Body of pancreas (tissue), 4 donors: ENCODE measurements at regions not wholly inside any gene's neighbourhood (a gene's known extent, or its start where the extent isn't known, plus 50 kb on each side); places are given as distances from the start of the nearest gene placed in this dataset.

Experiments used
- POLR2A ChIP-seq, 3 donors: fragments of 450-650 bp; IDR thresholded peaks; one replicate each; pipeline ENCODE4 v1.6.1; 2016; ENCODE audit warnings: antibody characterized with exemption in 3 of 3, mild to moderate bottlenecking in 2 of 3
- TF ChIP-seq, protein P1 (sequence below), 7 experiments: fragments of 450-650 bp in 4 of 7; fragments of 200-600 bp in 3 of 7; sonication (generic) in 3 of 7; IDR thresholded peaks; one replicate each; pipeline ENCODE4 v1.5.1; 2016 to 2019; ENCODE audit warnings: antibody characterized with exemption in 7 of 7

DNA sequence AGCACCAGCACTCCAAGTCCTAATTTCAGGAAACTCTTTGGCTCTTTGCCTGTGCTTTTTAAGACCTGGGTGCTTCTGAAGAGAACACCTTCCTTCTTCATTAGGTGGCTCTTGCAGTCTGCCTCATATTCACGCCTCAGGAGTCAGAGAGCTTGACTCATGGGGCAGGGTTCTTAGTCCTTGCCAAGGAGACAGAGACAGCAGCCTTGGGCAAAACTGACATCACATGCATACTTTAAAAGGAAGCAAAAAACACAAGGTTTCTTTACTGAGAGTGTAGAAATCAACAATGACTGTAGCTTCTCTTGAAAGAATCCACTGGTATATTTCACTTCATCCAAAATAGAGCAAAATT, 780.6 kb downstream of the INHBA start:
- TF ChIP-seq, protein P1, sequence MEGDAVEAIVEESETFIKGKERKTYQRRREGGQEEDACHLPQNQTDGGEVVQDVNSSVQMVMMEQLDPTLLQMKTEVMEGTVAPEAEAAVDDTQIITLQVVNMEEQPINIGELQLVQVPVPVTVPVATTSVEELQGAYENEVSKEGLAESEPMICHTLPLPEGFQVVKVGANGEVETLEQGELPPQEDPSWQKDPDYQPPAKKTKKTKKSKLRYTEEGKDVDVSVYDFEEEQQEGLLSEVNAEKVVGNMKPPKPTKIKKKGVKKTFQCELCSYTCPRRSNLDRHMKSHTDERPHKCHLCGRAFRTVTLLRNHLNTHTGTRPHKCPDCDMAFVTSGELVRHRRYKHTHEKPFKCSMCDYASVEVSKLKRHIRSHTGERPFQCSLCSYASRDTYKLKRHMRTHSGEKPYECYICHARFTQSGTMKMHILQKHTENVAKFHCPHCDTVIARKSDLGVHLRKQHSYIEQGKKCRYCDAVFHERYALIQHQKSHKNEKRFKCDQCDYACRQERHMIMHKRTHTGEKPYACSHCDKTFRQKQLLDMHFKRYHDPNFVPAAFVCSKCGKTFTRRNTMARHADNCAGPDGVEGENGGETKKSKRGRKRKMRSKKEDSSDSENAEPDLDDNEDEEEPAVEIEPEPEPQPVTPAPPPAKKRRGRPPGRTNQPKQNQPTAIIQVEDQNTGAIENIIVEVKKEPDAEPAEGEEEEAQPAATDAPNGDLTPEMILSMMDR (IDR thresholded peaks at IDR 0.05), result no peak
- no peak for TF ChIP-seq POLR2A (IDR thresholded peaks at IDR 0.05)
